ENCODE measurements at regions not wholly inside any gene's neighbourhood (a gene's known extent, or its start where the extent isn't known, plus 50 kb on each side); places are given as distances from the start of the nearest gene placed in this dataset.

DNA sequence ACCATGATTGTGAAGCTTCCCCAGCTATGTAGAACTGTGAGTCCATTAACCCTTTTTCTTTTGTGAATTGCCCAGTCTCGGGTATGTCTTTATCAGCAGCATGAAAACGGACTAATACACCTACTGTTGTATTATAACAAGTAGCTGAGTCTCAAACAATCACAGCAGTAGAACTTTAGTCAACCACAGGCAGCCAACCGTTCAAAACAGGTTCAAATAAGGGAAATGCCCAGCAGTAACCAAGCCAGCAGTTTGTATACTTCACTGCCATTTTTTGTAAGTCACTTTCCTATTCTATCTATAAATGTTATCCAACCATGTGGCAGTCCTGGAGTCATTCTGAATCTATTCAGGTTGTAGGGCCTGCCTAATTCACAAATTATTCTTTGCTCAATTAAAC is 1560.6 kb upstream of the SLC39A10 start:
- Histone ChIP-seq H3K4me3 (ENCODE audit: low read depth, low read length) (no peak overlapping the region), H4K12ac (ENCODE audit: low read depth, low read length) (no peak overlapping the region)
- WGBS (ENCODE audit: extremely low coverage, insufficient coverage, insufficient read length): no CpG with 5 or more reads among the region's 3 CpGs

DNA sequence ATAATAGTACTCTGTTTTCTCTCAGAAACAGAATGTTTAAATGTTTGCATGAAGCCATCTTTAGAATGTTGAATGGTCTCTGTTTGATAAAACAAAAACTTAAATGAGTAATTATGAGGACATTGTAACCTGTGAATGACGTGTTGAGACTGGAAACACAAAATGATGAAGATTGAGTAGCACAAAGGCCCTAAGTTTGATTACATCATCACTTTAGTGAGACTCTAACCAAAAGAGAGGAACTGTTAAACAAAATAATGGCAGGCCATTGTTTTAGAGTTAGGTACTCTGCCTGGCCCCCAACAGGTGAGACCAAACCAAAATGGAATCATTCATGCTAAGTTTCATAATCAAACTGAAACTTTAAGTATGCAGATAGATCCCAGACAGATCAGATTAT is 1561.7 kb upstream of the SLC39A10 start:
- no peaks in the 10 kb centered on the region for H3K36me3 ChIP-seq (ENCODE audit: control insufficient read depth in 1 of 2, insufficient read depth in 2 of 2, low read length in 2 of 2)
- no peaks in the 10 kb centered on the region for H3K79me1 ChIP-seq (ENCODE audit: low read length)
- no peak for DNase-seq
- no peak overlapping the region for H3K4me2 ChIP-seq (ENCODE audit: low read length)
- no peak overlapping the region for H4K12ac ChIP-seq (ENCODE audit: low read depth, low read length)
- H3K9ac ChIP-seq (ENCODE audit: low read length): no peak overlapping the region
- no peak overlapping the region for H3K27ac ChIP-seq (ENCODE audit: low read depth, low read length)
- no peak overlapping the region for H2BK120ac ChIP-seq (ENCODE audit: insufficient read depth, low read length, poor library complexity)
- H3K14ac ChIP-seq (ENCODE audit: low read length): no peak overlapping the region
- H3K4me1 ChIP-seq (ENCODE audit: control insufficient read depth in 1 of 2, insufficient read depth in 2 of 2, low read length in 2 of 2): no peaks in the 10 kb centered on the region
- peaks cover 2% of the 10 kb centered on the region for H3K9me3 ChIP-seq (ENCODE audit: insufficient read depth, low read depth, low read length)
- H3K79me2 ChIP-seq (ENCODE audit: control insufficient read depth, insufficient read depth, low read length, poor library complexity): no peaks in the 10 kb centered on the region
- H3K4me3 ChIP-seq (ENCODE audit: low read depth, low read length): no peak overlapping the region
- no peak overlapping the region for H4K8ac ChIP-seq (ENCODE audit: low read depth, low read length)
- H4K91ac ChIP-seq (ENCODE audit: low read depth, low read length): no peak overlapping the region
- H3K4ac ChIP-seq (ENCODE audit: low read depth, low read length): no peak overlapping the region
- H2BK5ac ChIP-seq (ENCODE audit: low read depth, low read length, poor library complexity): no peak overlapping the region
- H3K18ac ChIP-seq (ENCODE audit: low read length): no peak overlapping the region
- no peak overlapping the region for H2AFZ ChIP-seq (ENCODE audit: insufficient read depth, low read length, poor library complexity)
- H2AK5ac ChIP-seq (ENCODE audit: low read length): no peak overlapping the region
- H3K23ac ChIP-seq (ENCODE audit: low read length): no peak overlapping the region
- no CpG with 5 or more reads among the region's 1 CpG for WGBS (ENCODE audit: extremely low coverage, insufficient coverage, insufficient read length)
- no peaks in the 10 kb centered on the region for H3K27me3 ChIP-seq (ENCODE audit: insufficient read depth, low read length)
- no peak overlapping the region for H2BK12ac ChIP-seq (ENCODE audit: low read length)

More for the DNA sequence above, 1560.6 kb upstream of the SLC39A10 start:
- no peak overlapping the region for H3K4ac ChIP-seq (ENCODE audit: low read depth, low read length)
- H2BK5ac ChIP-seq (ENCODE audit: low read depth, low read length, poor library complexity): no peak overlapping the region
- H3K4me1 ChIP-seq (ENCODE audit: control insufficient read depth in 1 of 2, insufficient read depth in 2 of 2, low read length in 2 of 2): no peaks in the 10 kb centered on the region
- no peaks in the 10 kb centered on the region for H3K9me3 ChIP-seq (ENCODE audit: insufficient read depth, low read depth, low read length)
- H3K9ac ChIP-seq (ENCODE audit: low read length): no peak overlapping the region
- H2BK120ac ChIP-seq (ENCODE audit: insufficient read depth, low read length, poor library complexity): no peak overlapping the region
- no peaks in the 10 kb centered on the region for H3K79me2 ChIP-seq (ENCODE audit: control insufficient read depth, insufficient read depth, low read length, poor library complexity)
- no peak overlapping the region for H3K23ac ChIP-seq (ENCODE audit: low read length)
- H2BK12ac ChIP-seq (ENCODE audit: low read length): no peak overlapping the region
- no peak overlapping the region for H3K27ac ChIP-seq (ENCODE audit: low read depth, low read length)
- no peak overlapping the region for H2AK5ac ChIP-seq (ENCODE audit: low read length)
- H3K79me1 ChIP-seq (ENCODE audit: low read length): no peaks in the 10 kb centered on the region
- DNase-seq: no peak
- H3K27me3 ChIP-seq (ENCODE audit: insufficient read depth, low read length): no peaks in the 10 kb centered on the region
- H4K8ac ChIP-seq (ENCODE audit: low read depth, low read length): no peak overlapping the region
- no peak overlapping the region for H3K18ac ChIP-seq (ENCODE audit: low read length)
- no peak overlapping the region for H3K4me2 ChIP-seq (ENCODE audit: low read length)
- no peak overlapping the region for H2AFZ ChIP-seq (ENCODE audit: insufficient read depth, low read length, poor library complexity)
- H3K36me3 ChIP-seq (ENCODE audit: control insufficient read depth in 1 of 2, insufficient read depth in 2 of 2, low read length in 2 of 2): no peaks in the 10 kb centered on the region
- no peak overlapping the region for H4K91ac ChIP-seq (ENCODE audit: low read depth, low read length)
- H3K14ac ChIP-seq (ENCODE audit: low read length): no peak overlapping the region

DNA sequence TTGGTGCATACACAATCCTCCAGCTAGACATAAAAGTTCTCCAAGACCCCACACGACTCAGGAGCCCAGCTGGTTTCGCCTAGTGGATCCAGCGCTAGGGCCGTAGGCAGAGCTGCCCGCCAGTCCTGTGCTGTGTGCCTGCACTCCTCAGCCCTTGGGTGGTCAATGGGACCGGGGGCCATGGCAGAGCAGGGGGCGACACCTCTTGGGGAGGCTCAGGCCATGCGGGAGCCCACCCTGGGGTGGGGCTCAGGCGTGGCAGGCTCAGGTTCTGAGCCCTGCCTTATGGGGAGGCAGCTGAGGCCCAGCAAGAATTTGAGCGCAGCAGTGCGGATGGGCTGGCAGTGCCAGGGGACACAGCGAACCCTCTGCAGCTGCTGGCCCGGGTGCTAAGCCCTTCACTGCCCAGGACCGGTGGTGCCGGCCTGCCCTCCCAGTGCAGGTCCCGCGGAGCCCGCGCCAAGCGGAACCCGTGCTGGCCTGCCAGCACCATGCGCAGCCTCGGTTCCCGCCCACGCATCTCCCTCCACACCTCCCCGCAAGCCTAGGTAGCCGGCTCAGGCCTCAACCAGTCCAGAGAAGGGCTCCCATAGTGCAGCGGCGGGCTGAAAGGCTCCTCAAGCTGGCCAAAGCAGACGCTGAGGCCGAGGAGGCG is 1566.6 kb upstream of the SLC39A10 start:
- H3K4me2 ChIP-seq (ENCODE audit: low read length): no peak overlapping the region
- no peaks in the 10 kb centered on the region for H3K4me1 ChIP-seq (ENCODE audit: control insufficient read depth in 1 of 2, insufficient read depth in 2 of 2, low read length in 2 of 2)
- H2BK120ac ChIP-seq (ENCODE audit: insufficient read depth, low read length, poor library complexity): no peak overlapping the region
- no peaks in the 10 kb centered on the region for H3K36me3 ChIP-seq (ENCODE audit: control insufficient read depth in 1 of 2, insufficient read depth in 2 of 2, low read length in 2 of 2)
- H3K9ac ChIP-seq (ENCODE audit: low read length): no peak overlapping the region
- no peak overlapping the region for H2BK12ac ChIP-seq (ENCODE audit: low read length)
- no peaks in the 10 kb centered on the region for H3K79me2 ChIP-seq (ENCODE audit: control insufficient read depth, insufficient read depth, low read length, poor library complexity)
- DNase-seq: no peak
- H3K79me1 ChIP-seq (ENCODE audit: low read length): no peaks in the 10 kb centered on the region
- no peaks in the 10 kb centered on the region for H3K27me3 ChIP-seq (ENCODE audit: insufficient read depth, low read length)
- no peak overlapping the region for H4K12ac ChIP-seq (ENCODE audit: low read depth, low read length)
- H4K91ac ChIP-seq (ENCODE audit: low read depth, low read length): no peak overlapping the region
- no peak overlapping the region for H2AK5ac ChIP-seq (ENCODE audit: low read length)
- no peak overlapping the region for H3K18ac ChIP-seq (ENCODE audit: low read length)
- H2AFZ ChIP-seq (ENCODE audit: insufficient read depth, low read length, poor library complexity): no peak overlapping the region
- no peak overlapping the region for H4K8ac ChIP-seq (ENCODE audit: low read depth, low read length)
- H3K23ac ChIP-seq (ENCODE audit: low read length): no peak overlapping the region
- no peak overlapping the region for H3K4ac ChIP-seq (ENCODE audit: low read depth, low read length)
- no peak overlapping the region for H2BK5ac ChIP-seq (ENCODE audit: low read depth, low read length, poor library complexity)
- H3K9me3 ChIP-seq (ENCODE audit: insufficient read depth, low read depth, low read length): peaks cover 4% of the 10 kb centered on the region
- no peak overlapping the region for H3K4me3 ChIP-seq (ENCODE audit: low read depth, low read length)
- no peak overlapping the region for H3K27ac ChIP-seq (ENCODE audit: low read depth, low read length)
- WGBS (ENCODE audit: extremely low coverage, insufficient coverage, insufficient read length): no CpG with 5 or more reads among the region's 32 CpGs
- no peak overlapping the region for H3K14ac ChIP-seq (ENCODE audit: low read length)

DNA sequence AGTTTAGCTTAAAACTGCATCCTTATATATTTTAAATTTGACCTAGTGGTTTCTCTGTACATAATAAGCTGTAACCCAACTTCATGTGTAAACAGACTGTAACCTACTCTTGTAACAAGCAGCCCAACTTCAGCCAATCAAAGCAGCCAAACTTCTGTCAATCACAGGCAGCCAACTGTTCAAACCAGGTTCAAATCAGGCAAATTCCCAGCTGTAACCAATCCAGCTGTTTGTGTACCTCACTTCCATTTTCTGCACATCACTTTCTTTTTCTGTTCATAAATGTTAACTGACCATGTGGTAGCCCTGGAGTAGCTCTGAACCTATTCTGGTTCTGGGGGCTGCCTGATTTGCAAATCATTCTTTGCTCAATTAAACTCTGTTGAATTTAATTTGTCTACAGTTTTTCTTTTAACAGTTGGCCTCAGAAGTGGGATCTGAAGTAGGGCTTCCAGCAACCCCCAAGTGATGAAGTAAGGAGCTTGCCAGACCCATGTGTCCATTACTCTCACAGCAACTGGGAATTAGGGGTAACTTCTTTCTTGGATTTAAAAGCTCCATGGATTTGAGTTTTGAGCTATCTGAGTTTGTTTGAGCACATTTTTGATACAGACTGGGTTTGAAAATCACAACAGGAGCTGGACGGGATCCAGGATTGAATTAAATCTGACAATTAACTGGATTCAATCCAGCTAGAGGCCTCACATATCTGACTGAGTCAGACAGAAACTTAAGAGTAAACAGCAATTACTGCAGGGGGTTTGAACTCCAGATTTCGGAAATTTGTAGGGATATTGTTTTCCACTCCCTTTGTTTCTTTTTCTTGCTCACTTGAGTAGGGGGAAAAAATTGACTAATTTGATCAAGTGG is 1569.7 kb upstream of the SLC39A10 start:
- DNase-seq: no peak
- no CpG with 5 or more reads among the region's 2 CpGs for WGBS (ENCODE audit: extremely low coverage, insufficient coverage, insufficient read length)
- Histone ChIP-seq H3K27ac (ENCODE audit: low read depth, low read length) (no peak overlapping the region), H3K9ac (ENCODE audit: low read length) (no peak overlapping the region), H4K12ac (ENCODE audit: low read depth, low read length) (no peak overlapping the region), H3K4me1 (ENCODE audit: control insufficient read depth in 1 of 2, insufficient read depth in 2 of 2, low read length in 2 of 2) (no peaks in the 10 kb centered on the region), H2BK5ac (ENCODE audit: low read depth, low read length, poor library complexity) (no peak overlapping the region), H3K36me3 (ENCODE audit: control insufficient read depth in 1 of 2, insufficient read depth in 2 of 2, low read length in 2 of 2) (no peaks in the 10 kb centered on the region), H3K9me3 (ENCODE audit: insufficient read depth, low read depth, low read length) (peaks cover 4% of the 10 kb centered on the region), H3K4ac (ENCODE audit: low read depth, low read length) (no peak overlapping the region), H2BK12ac (ENCODE audit: low read length) (no peak overlapping the region), H3K14ac (ENCODE audit: low read length) (no peak overlapping the region), H3K79me2 (ENCODE audit: control insufficient read depth, insufficient read depth, low read length, poor library complexity) (no peaks in the 10 kb centered on the region), H3K4me2 (ENCODE audit: low read length) (no peak overlapping the region), H3K4me3 (ENCODE audit: low read depth, low read length) (no peak overlapping the region), H2AFZ (ENCODE audit: insufficient read depth, low read length, poor library complexity) (no peak overlapping the region), H4K8ac (ENCODE audit: low read depth, low read length) (no peak overlapping the region), H3K23ac (ENCODE audit: low read length) (no peak overlapping the region), H2BK120ac (ENCODE audit: insufficient read depth, low read length, poor library complexity) (no peak overlapping the region), H3K79me1 (ENCODE audit: low read length) (no peaks in the 10 kb centered on the region), H3K18ac (ENCODE audit: low read length) (no peak overlapping the region), H2AK5ac (ENCODE audit: low read length) (no peak overlapping the region), H4K91ac (ENCODE audit: low read depth, low read length) (no peak overlapping the region), H3K27me3 (ENCODE audit: insufficient read depth, low read length) (no peaks in the 10 kb centered on the region)

Data from trophoblast cell (in vitro differentiated cells and primary cell).